HG02885 (cell line): ENCODE measurements at regions not wholly inside any gene's neighbourhood (a gene's known extent, or its start where the extent isn't known, plus 50 kb on each side); places are given as distances from the start of the nearest gene placed in this dataset.
"Not testable (repeated sequence)": the region's sequence is repeated elsewhere in the genome, so short reads cannot be mapped to it uniquely, and the experiment has no call there.

ENCODE experiments used
- ATAC-seq: cut with Tn5 transposase; IDR thresholded peaks from one replicate; pipeline ENCODE4 v1.9.1; 2021; ENCODE audit warnings: mild to moderate bottlenecking; ENCODE audit not compliant: unreplicated experiment, poor library complexity

GRCh38 chr14:37711356-37711830 lies 116.0 kb downstream of the TTC6 start:
- no peak for ATAC-seq

GRCh38 chr14:37711831-37712475 lies 116.5 kb downstream of the TTC6 start:
- no peak for ATAC-seq

GRCh38 chr14:37712476-37712860 lies 117.0 kb downstream of the TTC6 start:
- not testable (repeated sequence) for ATAC-seq

- no peak for ATAC-seq
These were observed 117.6 kb downstream of the TTC6 start for GRCh38 chr14:37712976-37713431.

GRCh38 chr14:37720131-37720530 lies 124.7 kb downstream of the TTC6 start:
- no peak for ATAC-seq

GRCh38 chr14:37721976-37722659 lies 126.7 kb downstream of the TTC6 start:
- ATAC-seq: no peak

GRCh38 chr14:37723515-37723914 lies 128.1 kb downstream of the TTC6 start:
- ATAC-seq: no peak

GRCh38 chr14:37726708-37727107 lies 131.3 kb downstream of the TTC6 start:
- ATAC-seq: no peak

- ATAC-seq: no peak
These were observed 133.8 kb downstream of the TTC6 start for GRCh38 chr14:37729218-37729617.

- ATAC-seq: no peak
These were observed 135.7 kb downstream of the TTC6 start for GRCh38 chr14:37731094-37731493.

GRCh38 chr14:37745657-37746056 lies 150.2 kb downstream of the TTC6 start:
- no peak for ATAC-seq

- ATAC-seq: no peak
These were observed 150.9 kb downstream of the TTC6 start for GRCh38 chr14:37746140-37746832.

GRCh38 chr14:37753459-37753858 lies 158.0 kb downstream of the TTC6 start:
- ATAC-seq: no peak

- ATAC-seq: not testable (repeated sequence)
These were observed 164.8 kb downstream of the TTC6 start for GRCh38 chr14:37760275-37760674.

GRCh38 chr14:37763266-37763665 lies 167.8 kb downstream of the TTC6 start:
- ATAC-seq: no peak

GRCh38 chr14:37772283-37772682 lies 176.9 kb downstream of the TTC6 start:
- not testable (repeated sequence) for ATAC-seq

GRCh38 chr14:37776791-37777499 lies 181.5 kb downstream of the TTC6 start:
- no peak for ATAC-seq

- no peak for ATAC-seq
These were observed 182.9 kb downstream of the TTC6 start for GRCh38 chr14:37778135-37778943.

- ATAC-seq: no peak
These were observed 184.1 kb downstream of the TTC6 start for GRCh38 chr14:37779480-37779879.

GRCh38 chr14:37780731-37781130 lies 185.3 kb downstream of the TTC6 start:
- ATAC-seq: not testable (repeated sequence)
